LNCaP clone FGC (cell line): ENCODE measurements at regions not wholly inside any gene's neighbourhood (a gene's known extent, or its start where the extent isn't known, plus 50 kb on each side); places are given as distances from the start of the nearest gene placed in this dataset.

Experiments used
- DNase-seq: peaks from one replicate; pipeline ENCODE4 v3.0.0-alpha.2; 2011; ENCODE audit warnings: low read depth
- H3K4me3 ChIP-seq: 2 replicates; pipeline ENCODE4 v1.5.1; 2011; ENCODE audit warnings: mild to moderate bottlenecking, low read depth, low read length, control low read depth
- TF ChIP-seq, protein P1 (sequence below): IDR thresholded peaks from 2 replicates; pipeline ENCODE4 v1.5.1; 2012; ENCODE audit warnings: mild to moderate bottlenecking; ENCODE audit not compliant: control insufficient read depth, insufficient read depth; ENCODE audit errors: extremely low read depth

DNA sequence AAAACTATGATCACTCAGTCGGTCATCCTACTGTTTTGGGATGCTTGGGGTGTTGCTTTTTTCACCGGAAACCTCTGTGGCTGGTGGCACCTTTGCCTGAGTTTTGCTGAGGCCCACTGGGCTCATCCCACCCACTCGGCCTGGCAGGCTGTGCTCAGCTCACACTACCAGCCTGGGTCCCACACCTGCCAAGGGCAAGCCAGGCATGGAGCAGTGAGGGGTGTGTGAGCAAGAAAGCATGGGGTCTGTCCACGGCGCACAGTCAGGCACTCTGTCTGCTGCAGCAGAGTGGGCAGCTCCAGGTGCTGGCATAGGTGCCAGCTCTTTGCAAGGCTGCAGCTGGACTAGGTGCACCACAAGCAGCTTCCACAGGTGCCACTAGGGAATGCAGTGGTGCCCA is 91.7 kb downstream of the TBXT start:
- no peak overlapping the region for H3K4me3 ChIP-seq
- DNase-seq: no peak
- TF ChIP-seq, protein P1, sequence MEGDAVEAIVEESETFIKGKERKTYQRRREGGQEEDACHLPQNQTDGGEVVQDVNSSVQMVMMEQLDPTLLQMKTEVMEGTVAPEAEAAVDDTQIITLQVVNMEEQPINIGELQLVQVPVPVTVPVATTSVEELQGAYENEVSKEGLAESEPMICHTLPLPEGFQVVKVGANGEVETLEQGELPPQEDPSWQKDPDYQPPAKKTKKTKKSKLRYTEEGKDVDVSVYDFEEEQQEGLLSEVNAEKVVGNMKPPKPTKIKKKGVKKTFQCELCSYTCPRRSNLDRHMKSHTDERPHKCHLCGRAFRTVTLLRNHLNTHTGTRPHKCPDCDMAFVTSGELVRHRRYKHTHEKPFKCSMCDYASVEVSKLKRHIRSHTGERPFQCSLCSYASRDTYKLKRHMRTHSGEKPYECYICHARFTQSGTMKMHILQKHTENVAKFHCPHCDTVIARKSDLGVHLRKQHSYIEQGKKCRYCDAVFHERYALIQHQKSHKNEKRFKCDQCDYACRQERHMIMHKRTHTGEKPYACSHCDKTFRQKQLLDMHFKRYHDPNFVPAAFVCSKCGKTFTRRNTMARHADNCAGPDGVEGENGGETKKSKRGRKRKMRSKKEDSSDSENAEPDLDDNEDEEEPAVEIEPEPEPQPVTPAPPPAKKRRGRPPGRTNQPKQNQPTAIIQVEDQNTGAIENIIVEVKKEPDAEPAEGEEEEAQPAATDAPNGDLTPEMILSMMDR: no peak

GRCh38 chr6:166075186-166075585 is 92.5 kb downstream of the TBXT start:
- H3K4me3 ChIP-seq: no peak overlapping the region
- no peak for DNase-seq
- TF ChIP-seq, protein P1: no peak

- no peak overlapping the region for H3K4me3 ChIP-seq
- no peak for DNase-seq
- TF ChIP-seq, protein P1: no peak
Observed at GRCh38 chr6:166073082-166073481, 94.6 kb downstream of the TBXT start.

DNA sequence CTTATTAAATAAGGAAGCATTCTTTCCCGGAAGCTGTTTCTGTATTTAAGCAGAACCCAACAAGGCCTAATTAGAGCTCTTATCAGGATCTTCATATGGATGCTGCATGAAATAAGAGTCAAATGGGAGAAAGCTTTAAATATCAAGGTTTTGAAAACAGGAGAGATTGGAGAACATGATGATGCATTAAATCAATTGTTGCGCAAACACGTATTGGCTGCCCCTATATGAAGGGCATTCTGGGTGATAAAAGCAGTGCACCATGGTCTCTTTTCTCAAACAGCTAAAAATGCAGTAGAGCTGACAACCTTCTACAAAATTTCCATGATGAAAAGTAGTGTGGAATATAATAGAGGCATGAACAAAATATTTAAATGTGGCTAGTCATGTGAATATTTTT is 98.9 kb downstream of the TBXT start:
- H3K4me3 ChIP-seq: no peak overlapping the region
- TF ChIP-seq, protein P1: no peak
- DNase-seq: no peak

DNA sequence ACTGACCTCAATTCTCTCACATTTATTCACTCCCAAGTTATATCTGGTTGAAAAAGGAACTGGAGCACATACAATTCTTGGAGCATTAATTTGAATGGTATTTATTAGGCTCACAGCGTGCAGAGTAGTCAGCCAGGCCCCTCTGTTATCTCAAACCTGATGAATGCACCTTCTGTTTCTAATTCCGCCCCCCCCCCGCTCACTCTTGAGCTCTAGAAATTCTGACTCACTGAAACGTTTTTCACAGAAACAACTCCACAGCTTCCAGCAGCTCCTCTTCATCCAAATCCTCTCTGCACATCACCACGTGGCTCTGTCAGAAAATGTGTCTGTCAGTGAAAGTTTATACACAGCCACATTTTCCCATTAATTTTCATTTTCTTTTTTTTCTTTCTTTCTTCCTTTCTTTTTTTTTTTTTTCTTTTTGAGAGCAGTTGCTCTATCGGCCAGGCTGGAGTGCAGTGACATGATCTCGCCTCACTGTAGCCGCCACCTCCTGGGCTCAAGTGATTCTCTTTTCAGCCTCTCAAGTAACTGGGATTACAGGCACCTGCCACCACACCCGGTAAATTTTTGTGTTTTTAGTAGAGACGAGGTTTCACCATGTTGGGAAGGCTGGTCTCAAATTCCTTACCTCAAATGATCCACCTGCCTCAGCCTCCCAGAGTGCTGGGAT is 109.4 kb downstream of the TBXT start:
- TF ChIP-seq, protein P1: no peak
- H3K4me3 ChIP-seq: no peak overlapping the region
- DNase-seq: no peak

- H3K4me3 ChIP-seq: no peak overlapping the region
- TF ChIP-seq, protein P1: no peak
- no peak for DNase-seq
Observed at GRCh38 chr6:166057431-166057830, 110.2 kb downstream of the TBXT start.

DNA sequence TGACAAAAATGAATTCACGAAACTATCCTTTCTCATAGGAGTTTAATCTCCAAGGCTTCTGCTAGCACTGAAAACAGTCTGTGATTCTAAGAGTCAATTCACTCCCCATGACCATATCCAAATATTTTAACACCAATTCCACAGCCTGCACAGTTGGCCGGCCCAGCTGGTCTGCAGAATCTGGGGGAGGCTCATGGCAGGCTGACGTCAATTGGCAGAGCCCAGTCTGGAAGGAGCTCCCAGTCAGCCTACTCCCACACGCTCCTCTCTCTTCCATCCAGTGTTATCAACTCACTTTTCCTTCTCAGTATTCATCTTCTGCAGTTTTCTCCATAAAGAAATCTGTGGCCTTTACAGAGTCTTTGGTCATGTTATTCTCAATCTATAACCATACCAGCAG is 111.0 kb downstream of the TBXT start:
- DNase-seq: no peak
- TF ChIP-seq, protein P1: no peak
- no peak overlapping the region for H3K4me3 ChIP-seq
